HEK293 (cell line): ENCODE measurements at regions not wholly inside any gene's neighbourhood (a gene's known extent, or its start where the extent isn't known, plus 50 kb on each side); places are given as distances from the start of the nearest gene placed in this dataset.

ENCODE experiments used
- CTCF ChIA-PET: fragments of 350-600 bp; formaldehyde crosslinking; extraction: SDS; loops from one replicate; lab custom pipeline; 2021; ENCODE audit warnings: antibody characterized with exemption; lab: Yijun Ruan, JAX
- POLR2A ChIA-PET: fragments of 300-600 bp; formaldehyde crosslinking; extraction: SDS; loops from one replicate; lab custom pipeline; 2020; ENCODE audit warnings: antibody characterized with exemption, inconsistent platforms; lab: Yijun Ruan, JAX
- H3K27ac ChIP-seq: fragments of 200-500 bp; sonication (Bioruptor generic); 2 replicates; pipeline ENCODE4 v1.5.1; 2014; ENCODE audit warnings: low read depth, low read length, control low read depth, inconsistent platforms; ENCODE audit errors: extremely low read depth
- H3K36me3 ChIP-seq, 2 experiments: fragments of 200-500 bp in 1 of 2; sonication (Bioruptor generic) in 1 of 2; 1 replicate in 1 of 2; 2 replicates in 1 of 2; pipeline ENCODE4 v1.5.1; 2014 to 2017; ENCODE audit warnings: inconsistent platforms in 2 of 2, low read length in 2 of 2; ENCODE audit not compliant: control insufficient read depth in 2 of 2, insufficient read depth in 1 of 2
- H3K4me1 ChIP-seq: fragments of 200-500 bp; sonication (Bioruptor generic); 2 replicates; pipeline ENCODE4 v1.5.1; 2014; ENCODE audit warnings: mild to moderate bottlenecking, low read length, inconsistent platforms; ENCODE audit not compliant: control insufficient read depth, insufficient read depth
- H3K4me3 ChIP-seq: 2 replicates; pipeline ENCODE4 v1.5.1; 2011; ENCODE audit warnings: low read depth, mild to moderate bottlenecking, control low read depth, low read length, moderate library complexity
- H3K9me3 ChIP-seq: fragments of 200-500 bp; sonication (Bioruptor generic); 2 replicates; pipeline ENCODE4 v1.5.1; 2014; ENCODE audit warnings: low read depth, low read length, inconsistent platforms; ENCODE audit not compliant: control insufficient read depth, insufficient read depth
- SETDB1 ChIP-seq: IDR thresholded peaks from one replicate; pipeline ENCODE4 v1.6.1; 2017; ENCODE audit warnings: mild to moderate bottlenecking, low read length, moderate library complexity, mixed read lengths; ENCODE audit not compliant: insufficient read length
- TRIM28 ChIP-seq: IDR thresholded peaks from 2 replicates; pipeline ENCODE4 v1.6.1; 2011; ENCODE audit warnings: low read length, control low read depth, borderline replicate concordance
- ZNF529 ChIP-seq: fragments of 450-650 bp; formaldehyde crosslinking; IDR thresholded peaks from 2 replicates; pipeline ENCODE4 v1.5.1; 2017; ENCODE audit warnings: missing genetic modification characterization, missing biosample characterization; ENCODE audit not compliant: insufficient replicate concordance

- no peaks in the 10 kb centered on the region for H3K9me3 ChIP-seq
- H3K4me1 ChIP-seq = no peaks in the 10 kb centered on the region
- ChIA-PET POLR2A (no interaction called here), CTCF (interaction anchor here (1.3 kb wide), 1 partner anchor 127 kb away, joined by 7 read pairs; no protein-coding TSS in a partner anchor)
- no peaks in the 10 kb centered on the region for H3K36me3 ChIP-seq
- TF ChIP-seq TRIM28 (peak; percentile 82), ZNF529 (tag by site-specific recombination) (no peak), SETDB1 (peak; percentile 92)
- H3K4me3 ChIP-seq = no peak overlapping the region
- H3K27ac ChIP-seq = no peak overlapping the region
Measured at GRCh38 chr3:42317137-42317536, 51.2 kb upstream of the CCK start.
